ENCODE measurements at regions not wholly inside any gene's neighbourhood (a gene's known extent, or its start where the extent isn't known, plus 50 kb on each side); places are given as distances from the start of the nearest gene placed in this dataset.
"Not testable (repeated sequence)": the region's sequence is repeated elsewhere in the genome, so short reads cannot be mapped to it uniquely, and the experiment has no call there.

- TF ChIP-seq ZBTB10 (CRISPR knock-in tag; IDR thresholded peaks at IDR 0.05; ENCODE audit: borderline replicate concordance): no peak
- no peak for TF ChIP-seq ZSCAN21 (CRISPR knock-in tag; IDR thresholded peaks at IDR 0.05; ENCODE audit: borderline replicate concordance)
- no peak for TF ChIP-seq ZNF468 (CRISPR knock-in tag; IDR thresholded peaks at IDR 0.05)
- no peak for TF ChIP-seq ZKSCAN5 (CRISPR knock-in tag; IDR thresholded peaks at IDR 0.05)
- TF ChIP-seq GABPA (IDR thresholded peaks at IDR 0.05; ENCODE audit: low read depth, low read length): no peak
- no peak for TF ChIP-seq GABPA (CRISPR knock-in tag; IDR thresholded peaks at IDR 0.05; ENCODE audit: low read depth)
Observed at GRCh38 chr6:11304946-11305345, 72.5 kb upstream of the NEDD9 start (continued).

- ATAC-seq; in situ Hi-C loops (cut with HindIII; ENCODE audit: extremely low pct_ligation_motif_present, low pct_unique_long_range_greater_than_20kb); H3K36me3 ChIP-seq (replicated peaks in 1 of 2; ENCODE audit: control insufficient read depth in 1 of 2, insufficient read depth in 2 of 2, low read length in 2 of 2); BruUV-seq (replicated peaks); CTCF ChIA-PET (ENCODE audit: low intra/inter-chr PET ratio, low total read pairs); H2AFZ ChIP-seq (ENCODE audit: low read length); H3K27me3 ChIP-seq (ENCODE audit: control insufficient read depth in 1 of 2, insufficient read depth in 2 of 2, low read length in 2 of 2); H4K20me1 ChIP-seq (ENCODE audit: insufficient read depth, low read length); H3K79me2 ChIP-seq (ENCODE audit: insufficient read depth, low read length); DNase-seq (ENCODE audit: low spot score); FAIRE-seq: not testable (repeated sequence)
- peak overlapping the region; percentile 71; the same call in 1 of the 2 replicates for H3K9ac ChIP-seq (ENCODE audit: insufficient read depth, low read depth, low read length)
- WGBS (ENCODE audit: low lambda C conversion rate): 67% methylated on average over 5 of the region's 5 CpGs
- H3K4me3 ChIP-seq (replicated peaks in 1 of 3; ENCODE audit: insufficient read depth in 1 of 3, low read depth in 2 of 3, low read length in 3 of 3): peak overlapping the region in 1 of 3 experiments; percentile 61; a peak in 1 of 6 replicates
- H3K4me2 ChIP-seq (ENCODE audit: low read depth, low read length): peak overlapping the region; percentile 80
- H3K4me1 ChIP-seq (ENCODE audit: insufficient read depth, low read length): peaks cover 44% of the 10 kb centered on the region
- H3K27ac ChIP-seq (ENCODE audit: extremely low read length, insufficient read depth, low read length): peak overlapping the region; percentile 90
- intact Hi-C loops (cut with micrococcal nuclease; ENCODE audit: unreplicated experiment): loop anchor here (1.0 to 5.0 kb wide), 5 partner anchors 67 to 197 kb away; partner anchors contain the start of gene NEDD9
- POLR2A ChIA-PET: interaction anchor here (0.8 to 2.2 kb wide), 22 partner anchors 10 to 134 kb away, joined by 3 to 32 read pairs (median 6); partner anchors contain the start of gene NEDD9
- H3K9me3 ChIP-seq (ENCODE audit: low read length): peaks cover 40% of the 10 kb centered on the region
- TF ChIP-seq RXRB (CRISPR knock-in tag; IDR thresholded peaks at IDR 0.05; ENCODE audit: borderline replicate concordance): peak; percentile 57; the same call in 1 of the 2 replicates
- 0 out of 2 replicates have a peak, but pooled peaks have one; percentile 37 for TF ChIP-seq CREB3 (CRISPR knock-in tag; IDR thresholded peaks at IDR 0.05)
- 0 out of 2 replicates have a peak, but pooled peaks have one; percentile 61 for TF ChIP-seq ZFAT (CRISPR knock-in tag; conservative IDR thresholded peaks at IDR 0.05)
- peak; percentile 40 for TF ChIP-seq PHF5A (CRISPR knock-in tag; IDR thresholded peaks at IDR 0.05; ENCODE audit: low read depth, unreplicated experiment)
- 0 out of 2 replicates have a peak, but pooled peaks have one; percentile 9 for TF ChIP-seq ZNF12 (CRISPR knock-in tag; IDR thresholded peaks at IDR 0.05)
- 0 out of 2 replicates have a peak, but pooled peaks have one; percentile 46 for TF ChIP-seq HNF4A (CRISPR knock-in tag; IDR thresholded peaks at IDR 0.05)
- 0 out of 2 replicates have a peak, but pooled peaks have one; percentile 16 for TF ChIP-seq SP5 (CRISPR knock-in tag; IDR thresholded peaks at IDR 0.05; ENCODE audit: borderline replicate concordance, low read depth)
- 0 out of 2 replicates have a peak, but pooled peaks have one; percentile 50 for TF ChIP-seq MTERF4 (CRISPR knock-in tag; IDR thresholded peaks at IDR 0.05)
- peak; percentile 11; the same call in 1 of the 2 replicates for TF ChIP-seq FOSL2 (CRISPR knock-in tag; IDR thresholded peaks at IDR 0.05)
- 0 out of 2 replicates have a peak, but pooled peaks have one; percentile 6 for TF ChIP-seq ARID2 (CRISPR knock-in tag; IDR thresholded peaks at IDR 0.05; ENCODE audit: borderline replicate concordance)
- TF ChIP-seq TFE3 (CRISPR knock-in tag; IDR thresholded peaks at IDR 0.05): 0 out of 2 replicates have a peak, but pooled peaks have one; percentile 30
Observed at GRCh38 chr6:11299876-11300428, 67.5 kb upstream of the NEDD9 start.

All from HepG2 (cell line).